ENCODE measurements at regions not wholly inside any gene's neighbourhood (a gene's known extent, or its start where the extent isn't known, plus 50 kb on each side); places are given as distances from the start of the nearest gene placed in this dataset.

GRCh38 chr11:70630068-70630467 is 231.7 kb downstream of the CTTN start:
- Histone ChIP-seq H3K27ac (no peak overlapping the region), H3K4me3 (no peak overlapping the region), H3K27me3 (no peaks in the 10 kb centered on the region), H3K36me3 (no peaks in the 10 kb centered on the region), H3K4me1 (peaks cover 0 to 7% of the 10 kb centered on the region in 2 donors), H3K9me3 (no peaks in the 10 kb centered on the region)
- no peak for TF ChIP-seq CTCF (IDR thresholded peaks at IDR 0.05)
- no peak for DNase-seq (ENCODE audit: low spot score)

- Histone ChIP-seq H3K9me3 (no peaks in the 10 kb centered on the region), H3K4me3 (no peak overlapping the region), H3K27me3 (no peaks in the 10 kb centered on the region), H3K36me3 (no peaks in the 10 kb centered on the region), H3K4me1 (peaks cover 0 to 7% of the 10 kb centered on the region in 2 donors), H3K27ac (no peak overlapping the region)
- no peak for TF ChIP-seq CTCF (IDR thresholded peaks at IDR 0.05)
- DNase-seq (ENCODE audit: low spot score), result no peak
These were observed 232.7 kb downstream of the CTTN start for GRCh38 chr11:70630816-70631623.

GRCh38 chr11:70631624-70632047 is 233.3 kb downstream of the CTTN start:
- H3K9me3 ChIP-seq, result no peaks in the 10 kb centered on the region
- peaks cover 0 to 7% of the 10 kb centered on the region in 2 donors for H3K4me1 ChIP-seq
- no peaks in the 10 kb centered on the region for H3K27me3 ChIP-seq
- DNase-seq (ENCODE audit: low spot score), result no peak
- TF ChIP-seq CTCF (IDR thresholded peaks at IDR 0.05), result no peak
- H3K4me3 ChIP-seq, result no peak overlapping the region
- no peaks in the 10 kb centered on the region for H3K36me3 ChIP-seq
- no peak overlapping the region for H3K27ac ChIP-seq

GRCh38 chr11:70633610-70634009 is 235.3 kb downstream of the CTTN start:
- H3K27me3 ChIP-seq, result no peaks in the 10 kb centered on the region
- no peak for DNase-seq (ENCODE audit: low spot score)
- H3K9me3 ChIP-seq, result no peaks in the 10 kb centered on the region
- H3K4me3 ChIP-seq, result no peak overlapping the region
- no peaks in the 10 kb centered on the region for H3K36me3 ChIP-seq
- no peak overlapping the region for H3K27ac ChIP-seq
- H3K4me1 ChIP-seq, result peaks cover 0 to 2% of the 10 kb centered on the region in 2 donors
- TF ChIP-seq CTCF (IDR thresholded peaks at IDR 0.05), result no peak

- H3K27ac ChIP-seq, result no peak overlapping the region
- H3K4me1 ChIP-seq, result no peaks in the 10 kb centered on the region
- TF ChIP-seq CTCF (IDR thresholded peaks at IDR 0.05), result no peak
- no peaks in the 10 kb centered on the region for H3K36me3 ChIP-seq
- DNase-seq (ENCODE audit: low spot score), result no peak
- H3K27me3 ChIP-seq, result no peaks in the 10 kb centered on the region
- no peak overlapping the region for H3K4me3 ChIP-seq
- H3K9me3 ChIP-seq, result no peaks in the 10 kb centered on the region
These were observed 238.3 kb downstream of the CTTN start for GRCh38 chr11:70636659-70637058.

Measured in right atrium auricular region (tissue), 2 donors.